ENCODE measurements at regions not wholly inside any gene's neighbourhood (a gene's known extent, or its start where the extent isn't known, plus 50 kb on each side); places are given as distances from the start of the nearest gene placed in this dataset.

- Mint-ChIP-seq H3K36me3 (no peaks in the 10 kb centered on the region), H3K27ac (no peak overlapping the region), H3K4me1 (no peaks in the 10 kb centered on the region), H3K27me3 (no peaks in the 10 kb centered on the region), H3K9me3 (no peaks in the 10 kb centered on the region), H3K4me3 (no peak overlapping the region)
Measured at GRCh38 chr3:82054849-82055248, 293.4 kb upstream of the GBE1 start.

DNA sequence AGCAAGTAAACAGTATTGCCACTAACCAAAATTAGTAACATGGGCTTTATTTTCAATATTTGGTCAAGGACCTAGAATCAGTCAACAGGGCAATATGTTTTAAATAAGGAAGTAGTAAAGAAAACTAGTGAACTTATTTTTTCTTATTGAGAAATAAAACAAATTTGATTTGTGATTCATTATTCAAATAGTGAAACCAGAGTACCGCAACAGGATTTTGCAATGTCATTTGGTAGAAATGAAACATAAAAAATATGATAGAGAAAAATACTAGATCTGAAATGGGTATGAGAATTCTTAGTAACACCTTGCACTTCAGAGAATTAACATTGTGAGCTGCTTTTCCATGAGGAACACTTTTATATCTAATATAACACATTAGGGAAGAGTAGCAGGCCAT is 291.8 kb upstream of the GBE1 start:
- no peaks in the 10 kb centered on the region for H3K4me1 Mint-ChIP-seq
- H3K27ac Mint-ChIP-seq: no peak overlapping the region
- no peak overlapping the region for H3K4me3 Mint-ChIP-seq
- H3K27me3 Mint-ChIP-seq: no peaks in the 10 kb centered on the region
- H3K9me3 Mint-ChIP-seq: no peaks in the 10 kb centered on the region
- H3K36me3 Mint-ChIP-seq: no peaks in the 10 kb centered on the region

DNA sequence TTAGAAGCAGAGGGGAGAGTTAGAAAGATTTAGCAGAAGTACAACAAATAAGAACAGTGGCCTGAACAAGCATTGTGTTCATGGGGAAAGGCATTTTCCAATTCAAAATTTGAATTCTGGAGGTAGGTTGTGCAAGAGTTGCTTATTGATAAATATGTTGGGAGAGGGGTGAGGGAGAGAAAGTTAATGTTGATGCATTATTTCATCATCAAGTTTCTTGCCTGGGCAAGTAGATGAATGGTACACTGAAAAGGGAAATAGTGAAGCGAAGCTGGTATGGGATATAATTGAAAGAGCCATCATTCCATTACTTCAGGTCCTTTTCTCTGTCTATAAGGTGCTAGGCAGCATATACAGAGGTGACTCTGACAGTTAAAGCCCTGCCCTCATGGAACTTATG is 288.9 kb upstream of the GBE1 start:
- H3K27me3 Mint-ChIP-seq: no peaks in the 10 kb centered on the region
- no peak overlapping the region for H3K27ac Mint-ChIP-seq
- no peaks in the 10 kb centered on the region for H3K36me3 Mint-ChIP-seq
- H3K4me1 Mint-ChIP-seq: no peaks in the 10 kb centered on the region
- no peak overlapping the region for H3K4me3 Mint-ChIP-seq
- H3K9me3 Mint-ChIP-seq: no peaks in the 10 kb centered on the region

DNA sequence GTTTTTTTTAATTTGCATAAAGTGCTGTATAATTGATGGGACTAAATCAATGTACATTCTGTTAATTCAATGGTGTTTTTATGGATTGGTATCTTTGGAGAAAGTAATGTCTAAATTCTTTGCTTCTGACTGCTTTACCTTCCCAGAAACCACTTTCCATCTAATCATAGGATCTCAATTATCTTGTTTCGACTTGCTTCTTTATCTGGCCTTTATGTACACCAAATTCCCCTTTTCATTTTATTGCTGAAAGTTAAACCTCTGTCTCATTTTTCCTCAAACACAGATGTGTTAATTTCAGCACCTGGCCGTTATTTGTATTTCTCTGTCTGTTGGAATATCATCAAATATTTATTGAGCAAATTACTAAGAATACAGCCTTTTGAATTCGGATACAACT is 287.3 kb upstream of the GBE1 start:
- no peaks in the 10 kb centered on the region for H3K9me3 Mint-ChIP-seq
- no peaks in the 10 kb centered on the region for H3K4me1 Mint-ChIP-seq
- no peak overlapping the region for H3K4me3 Mint-ChIP-seq
- no peak overlapping the region for H3K27ac Mint-ChIP-seq
- H3K27me3 Mint-ChIP-seq: no peaks in the 10 kb centered on the region
- H3K36me3 Mint-ChIP-seq: no peaks in the 10 kb centered on the region

- H3K9me3 Mint-ChIP-seq: no peaks in the 10 kb centered on the region
Measured at GRCh38 chr3:82044930-82045705, 283.7 kb upstream of the GBE1 start.

GRCh38 chr3:82038556-82038955 is 277.1 kb upstream of the GBE1 start:
- no peak overlapping the region for H3K4me3 Mint-ChIP-seq
- H3K9me3 Mint-ChIP-seq: peaks cover 0 to 2% (median 2%) of the 10 kb centered on the region in 3 donors
- H3K27me3 Mint-ChIP-seq: no peaks in the 10 kb centered on the region
- no peak overlapping the region for H3K27ac Mint-ChIP-seq
- H3K36me3 Mint-ChIP-seq: no peaks in the 10 kb centered on the region
- no peaks in the 10 kb centered on the region for H3K4me1 Mint-ChIP-seq

More at GRCh38 chr3:82044930-82045705, 283.7 kb upstream of the GBE1 start:
- H3K27ac Mint-ChIP-seq: no peak overlapping the region
- H3K27me3 Mint-ChIP-seq: no peaks in the 10 kb centered on the region
- no peaks in the 10 kb centered on the region for H3K36me3 Mint-ChIP-seq
- H3K4me3 Mint-ChIP-seq: no peak overlapping the region
- no peaks in the 10 kb centered on the region for H3K4me1 Mint-ChIP-seq

DNA sequence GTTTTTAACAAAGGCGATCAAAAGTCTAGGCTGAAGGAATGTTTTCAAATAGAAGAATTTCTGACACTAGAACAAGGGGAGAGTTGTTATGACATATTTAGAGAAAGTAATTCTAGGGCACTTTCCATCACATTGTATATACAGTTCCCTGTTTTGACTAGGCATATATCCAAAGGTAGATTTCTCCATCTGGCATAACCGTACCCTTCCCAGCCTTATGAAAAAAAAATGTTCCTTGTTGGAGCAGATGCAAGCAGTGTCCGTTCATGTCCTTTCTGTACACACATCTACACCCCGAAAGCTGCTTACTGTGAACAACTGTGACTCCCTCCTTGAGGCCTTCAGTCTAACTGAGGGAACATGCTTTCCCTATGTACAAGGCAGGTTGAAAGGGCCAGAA is 271.7 kb upstream of the GBE1 start:
- H3K4me1 Mint-ChIP-seq: no peaks in the 10 kb centered on the region
- no peak overlapping the region for H3K4me3 Mint-ChIP-seq
- peaks cover 0 to 2% (median 2%) of the 10 kb centered on the region in 3 donors for H3K9me3 Mint-ChIP-seq
- no peaks in the 10 kb centered on the region for H3K27me3 Mint-ChIP-seq
- H3K27ac Mint-ChIP-seq: no peak overlapping the region
- no peaks in the 10 kb centered on the region for H3K36me3 Mint-ChIP-seq

GRCh38 chr3:82031596-82031995 is 270.2 kb upstream of the GBE1 start:
- Mint-ChIP-seq H3K27ac (no peak overlapping the region), H3K9me3 (peaks cover 0 to 3% (median 2%) of the 10 kb centered on the region in 3 donors), H3K36me3 (no peaks in the 10 kb centered on the region)

GRCh38 chr3:82030916-82031315 is 269.5 kb upstream of the GBE1 start:
- Mint-ChIP-seq H3K36me3 (no peaks in the 10 kb centered on the region), H3K9me3 (peaks cover 0 to 6% (median 3%) of the 10 kb centered on the region in 3 donors), H3K4me1 (no peaks in the 10 kb centered on the region), H3K4me3 (no peak overlapping the region), H3K27ac (no peak overlapping the region), H3K27me3 (no peaks in the 10 kb centered on the region)

More at GRCh38 chr3:82031596-82031995, 270.2 kb upstream of the GBE1 start:
- H3K27me3 Mint-ChIP-seq: no peaks in the 10 kb centered on the region
- no peaks in the 10 kb centered on the region for H3K4me1 Mint-ChIP-seq
- H3K4me3 Mint-ChIP-seq: no peak overlapping the region

DNA sequence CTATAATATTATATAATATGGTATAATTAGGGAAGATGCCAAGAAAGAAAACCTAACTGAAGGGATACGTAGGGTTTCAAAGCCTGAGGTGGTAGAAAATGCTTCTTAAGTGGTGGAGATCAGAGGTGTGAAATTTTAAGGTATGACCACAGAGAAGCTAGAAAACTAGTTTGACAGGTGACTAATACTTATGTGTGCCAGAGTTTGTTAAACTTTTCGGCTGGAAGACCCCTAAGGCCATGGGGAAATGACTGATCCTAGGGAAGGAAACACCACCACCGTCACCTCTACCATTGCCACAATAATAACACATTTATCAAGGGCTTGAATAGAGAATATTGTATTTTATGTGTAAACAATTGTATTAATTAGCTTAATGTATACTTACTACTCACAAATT is 261.4 kb upstream of the GBE1 start:
- H3K4me1 Mint-ChIP-seq: peaks cover 0 to 4% (median 0%) of the 10 kb centered on the region in 3 donors
- no peak overlapping the region for H3K27ac Mint-ChIP-seq
- H3K27me3 Mint-ChIP-seq: no peaks in the 10 kb centered on the region
- H3K36me3 Mint-ChIP-seq: no peaks in the 10 kb centered on the region
- H3K9me3 Mint-ChIP-seq: peaks cover 2 to 8% (median 6%) of the 10 kb centered on the region in 3 donors
- H3K4me3 Mint-ChIP-seq: no peak overlapping the region

- no peak overlapping the region for H3K27ac Mint-ChIP-seq
- H3K4me1 Mint-ChIP-seq: peaks cover 0 to 3% (median 0%) of the 10 kb centered on the region in 3 donors
- H3K9me3 Mint-ChIP-seq: peaks cover 0 to 11% (median 5%) of the 10 kb centered on the region in 3 donors
- peak overlapping the region in 1 of 4 donors; percentile 35 for H3K4me3 Mint-ChIP-seq
- H3K36me3 Mint-ChIP-seq: no peaks in the 10 kb centered on the region
- H3K27me3 Mint-ChIP-seq: no peaks in the 10 kb centered on the region
Measured at GRCh38 chr3:82020282-82020681, 258.8 kb upstream of the GBE1 start.

GRCh38 chr3:82015241-82015640 is 253.8 kb upstream of the GBE1 start:
- Mint-ChIP-seq H3K36me3 (no peaks in the 10 kb centered on the region), H3K4me3 (no peak overlapping the region), H3K9me3 (peaks cover 4 to 11% (median 8%) of the 10 kb centered on the region in 3 donors), H3K4me1 (no peaks in the 10 kb centered on the region), H3K27me3 (no peaks in the 10 kb centered on the region), H3K27ac (no peak overlapping the region)

DNA sequence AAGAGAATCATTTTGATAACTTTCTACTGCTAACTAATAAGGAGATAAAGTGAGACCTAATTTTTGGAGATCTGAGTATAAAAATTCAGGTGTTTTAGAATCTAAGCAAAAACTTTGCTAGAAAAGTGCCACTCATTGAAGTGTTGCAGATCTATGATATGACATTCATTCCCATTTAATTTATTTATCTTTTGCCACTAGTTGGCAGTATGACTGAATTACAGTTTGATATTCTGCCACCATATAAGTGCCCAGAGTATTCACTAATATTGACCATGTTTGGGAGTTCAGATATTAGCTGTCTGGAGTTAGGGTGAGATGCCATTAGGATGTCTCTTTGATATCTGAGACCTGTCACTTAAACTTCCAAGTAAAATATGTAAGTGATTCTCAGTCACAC is 251.3 kb upstream of the GBE1 start:
- H3K27me3 Mint-ChIP-seq: no peaks in the 10 kb centered on the region
- H3K27ac Mint-ChIP-seq: no peak overlapping the region
- no peak overlapping the region for H3K4me3 Mint-ChIP-seq
- H3K9me3 Mint-ChIP-seq: peaks cover 4 to 8% (median 6%) of the 10 kb centered on the region in 3 donors
- H3K36me3 Mint-ChIP-seq: no peaks in the 10 kb centered on the region
- H3K4me1 Mint-ChIP-seq: no peaks in the 10 kb centered on the region

- H3K36me3 Mint-ChIP-seq: no peaks in the 10 kb centered on the region
- no peak overlapping the region for H3K27ac Mint-ChIP-seq
- no peak overlapping the region for H3K4me3 Mint-ChIP-seq
- no peaks in the 10 kb centered on the region for H3K27me3 Mint-ChIP-seq
- no peaks in the 10 kb centered on the region for H3K4me1 Mint-ChIP-seq
- peaks cover 4 to 13% (median 12%) of the 10 kb centered on the region in 3 donors for H3K9me3 Mint-ChIP-seq
Measured at GRCh38 chr3:82011336-82011735, 249.9 kb upstream of the GBE1 start.

DNA sequence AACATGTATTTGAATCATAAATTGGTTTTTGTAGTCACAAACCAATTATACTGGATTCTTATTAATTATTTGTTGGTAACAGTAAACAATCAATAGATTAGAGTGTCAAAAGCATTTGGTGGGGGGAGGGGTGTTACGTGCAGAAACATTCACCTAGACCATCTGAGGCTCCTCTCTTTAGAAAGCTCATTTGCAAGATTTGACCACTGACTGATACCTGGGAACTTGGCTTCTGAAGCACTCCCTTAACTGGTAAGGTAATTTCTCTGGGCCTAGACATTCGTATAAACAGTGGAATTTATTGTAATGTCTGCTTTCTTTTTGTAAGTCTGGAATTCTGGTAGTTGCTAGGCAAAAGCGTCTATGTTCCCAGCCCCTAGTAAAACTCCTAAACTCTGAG is 243.8 kb upstream of the GBE1 start:
- H3K27me3 Mint-ChIP-seq: no peaks in the 10 kb centered on the region
- no peaks in the 10 kb centered on the region for H3K4me1 Mint-ChIP-seq
- no peak overlapping the region for H3K27ac Mint-ChIP-seq
- no peaks in the 10 kb centered on the region for H3K36me3 Mint-ChIP-seq
- H3K4me3 Mint-ChIP-seq: no peak overlapping the region
- H3K9me3 Mint-ChIP-seq: peaks cover 0 to 10% (median 7%) of the 10 kb centered on the region in 3 donors

DNA sequence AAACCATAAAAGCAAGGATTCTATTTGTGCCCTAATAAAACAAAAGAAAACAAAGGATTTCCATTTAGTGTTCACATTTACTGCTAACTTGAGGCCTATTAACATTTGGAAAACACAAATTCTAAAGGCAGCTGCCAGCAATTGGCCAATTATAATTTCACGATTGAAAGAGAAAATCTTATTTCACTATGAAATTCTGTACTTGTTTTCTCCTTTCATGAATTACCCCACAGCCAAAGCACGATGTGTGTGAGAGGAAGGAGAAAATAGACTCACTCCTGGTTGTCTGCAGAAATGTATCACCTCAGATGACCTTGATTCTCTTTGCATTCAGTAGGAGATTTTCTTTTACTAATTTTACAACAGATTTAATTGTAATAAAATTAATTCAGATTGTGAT is 242.8 kb upstream of the GBE1 start:
- peaks cover 0 to 10% (median 7%) of the 10 kb centered on the region in 3 donors for H3K9me3 Mint-ChIP-seq
- H3K36me3 Mint-ChIP-seq: no peaks in the 10 kb centered on the region
- H3K27ac Mint-ChIP-seq: no peak overlapping the region
- H3K27me3 Mint-ChIP-seq: no peaks in the 10 kb centered on the region
- H3K4me3 Mint-ChIP-seq: no peak overlapping the region
- no peaks in the 10 kb centered on the region for H3K4me1 Mint-ChIP-seq
